GM12878 (cell line): ENCODE measurements at regions not wholly inside any gene's neighbourhood (a gene's known extent, or its start where the extent isn't known, plus 50 kb on each side); places are given as distances from the start of the nearest gene placed in this dataset.

ENCODE experiments used
- ATAC-seq: fragments of 200-7000 bp; cut with Tn5 transposase; 3 replicates; pipeline ENCODE4 v1.9.1; 2020; ENCODE audit warnings: mild to moderate bottlenecking, moderate library complexity
- BruUV-seq: library from RNA; stranded (reverse); fragments of 400-500 nt; replicated peaks from 2 replicates; lab custom pipeline; 2021; lab: Mats Ljungman, UMichigan
- CTCF ChIA-PET: fragments of 300-600 bp; sonication (Branson Sonifier 250); formaldehyde crosslinking; extraction: SDS; loops from one replicate; lab custom pipeline; 2021; ENCODE audit warnings: inconsistent platforms; lab: Yijun Ruan, JAX
- POLR2A ChIA-PET: fragments of 350-600 bp; formaldehyde crosslinking; extraction: SDS; loops from one replicate; lab custom pipeline; 2021; ENCODE audit warnings: inconsistent platforms; lab: Charles Lee
- RAD21 ChIA-PET: fragments of 300-600 bp; sonication (Branson Sonifier 250); formaldehyde crosslinking; loops from one replicate; lab custom pipeline; 2023; ENCODE audit warnings: antibody characterized with exemption; ENCODE audit not compliant: unreplicated experiment; lab: Charles Lee
- SMC1A ChIA-PET: fragments of 300-600 bp; sonication (Branson Sonifier 250); formaldehyde crosslinking; loops from one replicate; lab custom pipeline; 2023; ENCODE audit not compliant: unreplicated experiment, uncharacterized antibody; lab: Charles Lee
- DNase-seq: peaks from one replicate; pipeline ENCODE4 v3.0.0-alpha.2; 2011; ENCODE audit warnings: low read depth, low spot score
- FAIRE-seq: peaks from 3 replicates; lab custom pipeline; 2011; peaks lifted over from hg19 to GRCh38; lab: Jason Lieb, UNC
- H2AFZ ChIP-seq: 2 replicates; pipeline ENCODE4 v1.6.0; 2011; ENCODE audit warnings: low read depth, low read length, control low read depth; ENCODE audit not compliant: control insufficient read depth
- H3K27ac ChIP-seq: 2 replicates; pipeline ENCODE4 v1.5.1; 2011; ENCODE audit warnings: control low read depth; ENCODE audit not compliant: control insufficient read depth, insufficient read depth
- H3K27me3 ChIP-seq, 2 experiments: replicated peaks in 1 of 2; 2 replicates each; pipeline versions ENCODE4 v1.6.0 to v1.6.1; 2011; ENCODE audit warnings: low read length in 1 of 2; ENCODE audit not compliant: control insufficient read depth in 2 of 2, insufficient read depth in 2 of 2
- H3K36me3 ChIP-seq, 2 experiments: 2 replicates each; pipeline ENCODE4 v1.5.1; 2011; ENCODE audit warnings: low read length in 1 of 2; ENCODE audit not compliant: control insufficient read depth in 2 of 2, insufficient read depth in 2 of 2
- H3K4me1 ChIP-seq: 2 replicates; pipeline ENCODE4 v1.6.1; 2011; ENCODE audit warnings: mild to moderate bottlenecking, low read length, moderate library complexity, mixed read lengths; ENCODE audit not compliant: control insufficient read depth, insufficient read depth
- H3K4me2 ChIP-seq: 2 replicates; pipeline ENCODE4 v1.6.0; 2011; ENCODE audit warnings: control low read depth; ENCODE audit not compliant: control insufficient read depth, insufficient read depth
- H3K4me3 ChIP-seq: fragments of 200-600 bp; sonication (generic); 2 replicates; pipeline ENCODE4 v1.5.1; 2016
- H3K79me2 ChIP-seq: 2 replicates; pipeline ENCODE4 v1.6.0; 2011; ENCODE audit warnings: low read length; ENCODE audit not compliant: control insufficient read depth, insufficient read depth
- H3K9ac ChIP-seq: 2 replicates; pipeline ENCODE4 v1.8.0; 2011; ENCODE audit warnings: low read length, control low read depth, mixed read lengths; ENCODE audit not compliant: control insufficient read depth, insufficient read depth
- H3K9me3 ChIP-seq: replicated peaks from 3 replicates; pipeline ENCODE4 v1.5.1; 2011; ENCODE audit warnings: mild to moderate bottlenecking, low read length; ENCODE audit not compliant: control insufficient read depth, insufficient read depth
- H4K20me1 ChIP-seq: 2 replicates; pipeline ENCODE4 v1.6.0; 2011; ENCODE audit not compliant: control insufficient read depth, insufficient read depth
- CEBPZ ChIP-seq: fragments of 150-350 bp; IDR thresholded peaks from 2 replicates; pipeline ENCODE4 v1.6.1; 2016; ENCODE audit warnings: low read depth, low read length
- HCFC1 ChIP-seq: fragments of 150-350 bp; IDR thresholded peaks from 2 replicates; pipeline ENCODE4 v1.6.1; 2014; ENCODE audit warnings: low read length
- PAX5 ChIP-seq: IDR thresholded peaks from 2 replicates; pipeline ENCODE4 v1.6.1; 2011; ENCODE audit warnings: low read depth, low read length, borderline replicate concordance
- RAD21 ChIP-seq: IDR thresholded peaks from 2 replicates; pipeline ENCODE4 v1.6.1; 2011; ENCODE audit warnings: mild to moderate bottlenecking, low read depth, low read length, moderate library complexity; ENCODE audit not compliant: insufficient read depth
- RB1 ChIP-seq: fragments of 450-650 bp; formaldehyde crosslinking; IDR thresholded peaks from 2 replicates; pipeline ENCODE4 v1.6.1; 2017; ENCODE audit warnings: mild to moderate bottlenecking, borderline replicate concordance
- SP1 ChIP-seq: IDR thresholded peaks from one replicate; pipeline ENCODE4 v1.6.1; 2011; ENCODE audit warnings: low read depth, low read length
- TARDBP ChIP-seq: IDR thresholded peaks from 2 replicates; pipeline ENCODE4 v1.6.1; 2016; ENCODE audit warnings: borderline replicate concordance
- WRNIP1 ChIP-seq: IDR thresholded peaks from 2 replicates; pipeline ENCODE4 v1.6.1; 2011; ENCODE audit warnings: low read depth, low read length, improper control_type of control experiment, borderline replicate concordance
- ZBTB40 ChIP-seq: fragments of 450-650 bp; IDR thresholded peaks from 2 replicates; pipeline ENCODE4 v1.6.1; 2016; ENCODE audit warnings: mild to moderate bottlenecking, moderate library complexity, borderline replicate concordance
- ZNF592 ChIP-seq: fragments of 450-650 bp; IDR thresholded peaks from 2 replicates; pipeline ENCODE4 v1.6.1; 2017; ENCODE audit warnings: mild to moderate bottlenecking, moderate library complexity
- WGBS: methylation state at CpG from one replicate; pipeline ENCODE4 v1.1.6; 2016; ENCODE audit warnings: low lambda C conversion rate; ENCODE audit not compliant: insufficient replicate concordance, insufficient coverage; ENCODE audit errors: missing lambda C conversion rate; 5-methylcytosine and 5-hydroxymethylcytosine counted together
- in situ Hi-C: fragments of 300-500 bp; cut with MboI; formaldehyde crosslinking; loops from 9 replicates; pipeline ENCODE4 v1.14.3; 2018; ENCODE audit warnings: mixed read lengths
- intact Hi-C: fragments of 100-400 bp; cut with micrococcal nuclease; formaldehyde crosslinking; loops from one replicate; pipeline ENCODE4 v1.14.2; 2022; ENCODE audit not compliant: unreplicated experiment

- no peak for TF ChIP-seq RAD21
- TF ChIP-seq ZNF592 = no peak
These were observed 1070.6 kb downstream of the TRHDE start (continued) for GRCh38 chr12:73342733-73343132.

- H4K20me1 ChIP-seq = no peaks in the 10 kb centered on the region
- ChIA-PET CTCF (no interaction called here), POLR2A (no interaction called here), RAD21 (no interaction called here), SMC1A (no interaction called here)
- H3K9ac ChIP-seq = no peak overlapping the region
- H2AFZ ChIP-seq = no peak overlapping the region
- DNase-seq (no peak), FAIRE-seq (no peak), ATAC-seq (no peak)
- H3K4me2 ChIP-seq = no peak overlapping the region
- no peaks in the 10 kb centered on the region for H3K27me3 ChIP-seq
- H3K79me2 ChIP-seq = no peaks in the 10 kb centered on the region
- no peak overlapping the region for H3K4me3 ChIP-seq
- no peaks in the 10 kb centered on the region for H3K36me3 ChIP-seq
- BruUV-seq = no TSS peak
- no peaks in the 10 kb centered on the region for H3K9me3 ChIP-seq
- no peaks in the 10 kb centered on the region for H3K4me1 ChIP-seq
- WGBS = 0% methylated on average over 1 of the region's 1 CpG
- intact Hi-C loops (no loop called here), in situ Hi-C loops (no loop called here)
- H3K27ac ChIP-seq = no peak overlapping the region
- TF ChIP-seq CEBPZ (no peak), PAX5 (no peak), TARDBP (no peak), HCFC1 (no peak), SP1 (no peak), ZBTB40 (no peak), WRNIP1 (no peak), RB1 (no peak)
These were observed 1080.7 kb downstream of the TRHDE start for GRCh38 chr12:73352826-73353225.
